ENCODE measurements at regions not wholly inside any gene's neighbourhood (a gene's known extent, or its start where the extent isn't known, plus 50 kb on each side); places are given as distances from the start of the nearest gene placed in this dataset.
A peak's percentile ranks its signal among the peaks of the same experiment; 100 is the strongest.

GRCh38 chr4:37737466-37737865 is 51.3 kb upstream of the RELL1 start:
- peak; percentile 56 for DNase-seq (ENCODE audit: low read depth)

All from stromal cell of bone marrow (primary cell).